ENCODE measurements at regions not wholly inside any gene's neighbourhood (a gene's known extent, or its start where the extent isn't known, plus 50 kb on each side); places are given as distances from the start of the nearest gene placed in this dataset.
"Not testable (repeated sequence)": the region's sequence is repeated elsewhere in the genome, so short reads cannot be mapped to it uniquely, and the experiment has no call there.

GRCh38 chr2:12624384-12624783 lies 92.4 kb upstream of the TRIB2 start:
- DNase-seq (ENCODE audit: low read depth) = no peak

GRCh38 chr2:12624905-12625598 lies 91.7 kb upstream of the TRIB2 start:
- DNase-seq (ENCODE audit: low read depth) = no peak

DNA sequence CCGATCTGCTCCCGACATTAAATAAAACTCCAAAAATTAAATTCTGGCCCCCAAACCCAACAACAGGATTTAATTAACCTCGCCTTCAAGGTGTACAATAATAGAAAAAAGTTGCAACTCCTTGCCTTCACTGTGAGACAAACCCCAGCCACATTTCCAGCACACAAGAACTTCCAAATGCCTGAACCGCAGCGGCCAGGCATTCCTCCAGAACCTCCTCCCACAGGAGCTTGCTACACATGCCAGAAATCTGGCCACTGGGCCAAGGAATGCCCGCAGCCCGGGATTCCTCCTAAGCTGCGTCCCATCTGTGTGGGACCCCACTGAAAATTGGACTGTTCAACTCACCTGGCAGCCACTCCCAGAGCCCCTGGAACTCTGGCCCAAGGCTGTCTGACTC lies 88.2 kb upstream of the TRIB2 start:
- DNase-seq (ENCODE audit: low read depth) = not testable (repeated sequence)

GRCh38 chr2:12636837-12637581 lies 79.7 kb upstream of the TRIB2 start:
- no peak for DNase-seq (ENCODE audit: low read depth)

- peak; percentile 13 for DNase-seq (ENCODE audit: low read depth)
Measured at GRCh38 chr2:12637754-12638153, 79.0 kb upstream of the TRIB2 start.

- no peak for DNase-seq (ENCODE audit: low read depth)
Measured at GRCh38 chr2:12641441-12641840, 75.3 kb upstream of the TRIB2 start.

DNA sequence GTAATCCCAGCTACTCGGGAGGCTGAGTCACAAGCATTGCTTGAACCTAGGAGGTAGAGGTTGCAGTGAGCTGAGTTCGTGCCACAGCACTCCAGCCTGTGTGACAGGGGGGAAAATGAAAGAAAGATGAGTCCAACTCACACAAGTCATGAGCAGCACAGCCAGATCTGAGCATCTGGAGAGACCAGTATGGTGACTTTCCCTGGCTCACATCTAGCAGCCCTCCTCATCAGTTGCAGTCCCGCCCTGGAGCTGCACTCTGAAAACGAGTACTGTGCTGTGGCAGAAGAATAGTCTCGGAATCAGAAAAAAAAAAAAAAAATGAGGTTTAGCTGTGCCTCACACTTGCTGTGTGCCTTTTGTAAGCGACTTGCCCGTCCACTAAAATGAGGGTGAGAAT lies 74.4 kb upstream of the TRIB2 start:
- no peak for DNase-seq (ENCODE audit: low read depth)

- no peak for DNase-seq (ENCODE audit: low read depth)
Measured at GRCh38 chr2:12642859-12643258, 73.9 kb upstream of the TRIB2 start.

DNA sequence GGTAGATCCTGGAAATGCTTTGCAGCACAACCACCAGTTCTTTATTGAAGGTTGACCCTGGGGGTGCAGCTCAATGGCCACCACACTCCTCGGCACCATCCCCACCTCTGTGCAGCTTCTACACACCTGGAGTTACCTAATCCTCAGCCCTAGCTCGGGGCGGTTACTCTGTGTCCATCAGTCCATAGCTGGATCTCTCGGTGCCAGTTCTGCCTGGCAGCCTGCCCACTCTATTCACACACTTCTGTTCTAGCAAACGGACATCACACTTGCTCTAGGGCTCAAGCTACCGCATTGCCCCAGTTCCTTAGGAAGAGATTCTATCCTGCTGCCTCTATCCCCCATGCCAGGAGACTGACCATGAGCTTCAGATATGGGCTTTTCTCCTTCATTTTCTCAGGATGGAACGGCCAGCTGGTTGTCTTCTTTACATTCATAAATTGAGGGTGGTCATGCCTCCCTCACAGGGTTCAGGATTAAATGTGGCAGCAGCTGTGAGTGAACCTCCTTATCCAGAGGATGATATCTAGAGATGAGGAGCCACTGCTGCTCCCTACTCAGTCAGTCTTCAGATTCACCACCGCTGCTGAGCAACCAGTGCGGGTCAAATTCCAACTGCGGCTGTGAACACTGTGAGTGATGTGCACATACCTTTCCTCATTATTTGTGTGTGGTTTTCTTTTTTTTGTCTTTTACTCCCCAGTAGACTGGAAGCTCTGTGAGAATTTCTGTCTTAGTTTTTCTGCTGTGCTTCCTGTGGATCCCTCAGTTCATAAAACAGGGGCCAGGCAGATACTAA lies 66.9 kb upstream of the TRIB2 start:
- no peak for DNase-seq (ENCODE audit: low read depth)

GRCh38 chr2:12651641-12652040 lies 65.1 kb upstream of the TRIB2 start:
- no peak for DNase-seq (ENCODE audit: low read depth)

DNA sequence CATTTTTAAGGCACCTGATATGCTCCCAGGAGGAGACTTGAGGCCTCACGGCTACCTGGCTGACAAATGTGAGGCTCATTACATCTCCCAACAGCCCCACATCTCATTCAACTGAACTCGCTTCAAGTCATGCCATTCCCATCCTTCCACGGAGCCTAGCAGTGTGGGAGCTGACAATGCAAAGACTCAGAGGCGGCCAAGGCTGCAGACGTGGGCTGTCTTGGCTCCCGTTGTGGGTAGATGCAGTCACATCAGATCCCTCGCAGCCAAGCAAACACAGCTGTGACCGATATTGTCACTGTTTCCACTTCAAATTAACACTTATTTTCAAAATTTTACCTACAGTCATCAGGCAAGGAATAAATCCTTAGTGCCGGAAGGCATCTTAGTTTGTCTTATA lies 64.0 kb upstream of the TRIB2 start:
- no peak for DNase-seq (ENCODE audit: low read depth)

DNA sequence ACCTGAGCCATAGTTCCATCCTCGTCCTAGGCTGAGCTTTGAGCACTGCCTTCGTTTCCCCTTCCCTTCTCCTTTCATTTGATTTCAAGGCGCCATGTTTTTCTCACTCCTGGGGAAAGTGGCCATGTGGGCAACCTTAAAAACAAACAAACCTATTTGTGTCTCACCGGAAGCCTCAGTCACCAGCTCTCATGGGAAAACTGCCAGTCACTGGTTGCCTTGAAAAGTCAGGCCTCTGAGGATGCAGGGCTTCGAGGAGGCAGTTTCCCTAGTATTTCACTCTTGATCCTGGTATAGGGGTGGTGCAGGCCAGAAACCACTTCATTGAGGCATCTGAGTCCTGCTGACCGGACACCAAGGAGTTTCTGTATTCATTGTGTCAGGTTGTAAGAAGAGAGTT lies 59.2 kb upstream of the TRIB2 start:
- DNase-seq (ENCODE audit: low read depth) = no peak

- no peak for DNase-seq (ENCODE audit: low read depth)
Measured at GRCh38 chr2:12658310-12658945, 58.3 kb upstream of the TRIB2 start.

DNA sequence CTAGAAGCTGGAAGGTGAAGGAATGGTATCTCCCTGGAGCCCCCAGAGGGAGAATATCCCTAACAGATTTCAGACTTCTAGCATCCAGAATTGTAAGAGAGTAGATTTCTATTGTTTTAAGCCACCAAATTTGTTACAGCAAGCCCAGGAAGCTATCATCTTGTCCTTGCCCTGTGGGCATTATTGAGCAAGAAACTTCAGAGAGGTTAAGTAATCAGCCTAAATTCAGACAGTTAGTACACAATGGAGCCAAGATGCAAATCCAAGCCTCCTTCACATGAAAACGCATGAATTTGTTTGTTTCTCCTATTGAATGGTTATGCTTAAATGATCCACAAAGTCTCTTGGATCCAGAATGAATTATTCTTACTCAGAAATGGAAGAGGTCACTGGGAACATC lies 55.2 kb upstream of the TRIB2 start:
- no peak for DNase-seq (ENCODE audit: low read depth)

DNA sequence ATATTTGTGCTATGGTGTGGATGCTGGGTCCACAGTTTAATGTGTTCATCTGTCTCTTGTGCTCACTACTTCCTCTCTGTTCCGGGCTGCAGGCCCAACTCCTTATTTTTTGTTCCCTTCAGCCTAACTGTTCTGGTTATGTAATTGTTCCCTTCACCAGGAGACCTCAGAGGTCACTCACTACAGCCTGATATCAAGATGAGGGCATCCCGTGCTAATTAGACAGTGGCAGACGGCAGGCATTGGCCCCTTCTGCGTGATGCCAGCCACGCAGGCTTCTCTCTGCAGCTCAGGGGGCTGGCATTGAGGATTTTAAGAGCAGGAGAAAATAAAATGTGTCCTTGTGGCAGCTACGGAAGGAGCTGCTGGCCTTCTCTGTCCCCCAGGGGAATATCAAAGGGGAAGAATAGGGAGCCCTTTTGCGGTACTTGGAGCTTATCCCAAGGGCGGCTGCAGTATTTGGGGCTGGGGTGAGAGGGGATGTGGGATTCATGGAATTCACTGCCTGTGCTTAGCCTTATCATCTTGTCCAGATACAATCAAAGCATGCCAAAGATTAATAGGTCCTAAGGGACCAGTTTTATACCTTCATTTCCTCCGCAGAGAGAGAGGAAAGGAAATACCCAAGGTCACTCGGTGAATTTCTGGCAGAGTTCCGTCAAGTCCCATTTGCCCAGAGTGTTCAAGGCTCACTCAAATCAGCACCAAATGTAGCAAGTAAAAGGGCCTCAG lies 53.3 kb upstream of the TRIB2 start:
- no peak for DNase-seq (ENCODE audit: low read depth)

GRCh38 chr2:12665334-12665733 lies 51.4 kb upstream of the TRIB2 start:
- no peak for DNase-seq (ENCODE audit: low read depth)

GRCh38 chr2:12666445-12666844 lies 50.3 kb upstream of the TRIB2 start:
- DNase-seq (ENCODE audit: low read depth) = no peak

Data from HS-5 (cell line).